Breast epithelium (tissue), 4 donors: ENCODE measurements at regions not wholly inside any gene's neighbourhood (a gene's known extent, or its start where the extent isn't known, plus 50 kb on each side); places are given as distances from the start of the nearest gene placed in this dataset.
"Not testable (repeated sequence)": the region's sequence is repeated elsewhere in the genome, so short reads cannot be mapped to it uniquely, and the experiment has no call there.

Source experiments
- DNase-seq, 2 donors: peaks; one replicate each; pipeline ENCODE4 v3.0.0-alpha.2; 2019; ENCODE audit warnings: low spot score in 2 of 2
- H3K27ac ChIP-seq, 2 donors: fragments of 200-600 bp; sonication (generic) in 1 of 2; one replicate each; pipeline ENCODE4 v1.5.1; 2016 to 2019; ENCODE audit warnings: mild to moderate bottlenecking in 1 of 2
- H3K27me3 ChIP-seq, 2 donors: fragments of 200-600 bp; sonication (generic) in 1 of 2; one replicate each; pipeline versions ENCODE4 v1.5.1 to v1.6.0; 2017 to 2019; ENCODE audit warnings: control low read depth in 1 of 2, mild to moderate bottlenecking in 1 of 2
- H3K36me3 ChIP-seq: fragments of 200-600 bp; one replicate; pipeline ENCODE4 v1.5.1; 2019
- H3K4me1 ChIP-seq, 2 donors: fragments of 200-600 bp; sonication (generic); one replicate each; pipeline ENCODE4 v1.5.1; 2016 to 2019; ENCODE audit warnings: control low read depth in 1 of 2
- H3K4me3 ChIP-seq, 3 donors: fragments of 200-600 bp; sonication (generic); 1 replicate in 2 of 3; 2 replicates in 1 of 3; pipeline ENCODE4 v1.5.1; 2016 to 2019; ENCODE audit warnings: mild to moderate bottlenecking in 3 of 3, moderate library complexity in 2 of 3
- H3K9me3 ChIP-seq, 2 donors: fragments of 200-600 bp; sonication (generic) in 1 of 2; one replicate each; pipeline ENCODE4 v1.5.1; 2016 to 2019; ENCODE audit warnings: control low read depth in 1 of 2
- POLR2A ChIP-seq: fragments of 450-650 bp; IDR thresholded peaks from one replicate; pipeline ENCODE4 v1.6.1; 2016; ENCODE audit warnings: antibody characterized with exemption, mild to moderate bottlenecking, moderate library complexity
- POLR2AphosphoS5 ChIP-seq, 3 donors: sonication (generic); formaldehyde crosslinking; IDR thresholded peaks; one replicate each; pipeline ENCODE4 v1.6.1; 2017; ENCODE audit warnings: antibody characterized with exemption in 3 of 3
- intact Hi-C: fragments of 100-400 bp; cut with DNase I; formaldehyde crosslinking; loops from one replicate; pipeline ENCODE4 v1.15.1; 2023; ENCODE audit warnings: low total_unique reads
- TF ChIP-seq, protein P1 (sequence below), 3 donors: fragments of 450-650 bp; IDR thresholded peaks; one replicate each; pipeline ENCODE4 v1.5.1; 2016 to 2017; ENCODE audit warnings: antibody characterized with exemption in 3 of 3, mild to moderate bottlenecking in 3 of 3, moderate library complexity in 3 of 3

- H3K4me3 ChIP-seq, result no peak overlapping the region
- DNase-seq, result no peak
- H3K9me3 ChIP-seq, result no peaks in the 10 kb centered on the region
- H3K27me3 ChIP-seq, result no peaks in the 10 kb centered on the region
- intact Hi-C loops, result no loop called here
- H3K36me3 ChIP-seq, result no peaks in the 10 kb centered on the region
- no peaks in the 10 kb centered on the region for H3K4me1 ChIP-seq
- no peak overlapping the region for H3K27ac ChIP-seq
- TF ChIP-seq, protein P1, sequence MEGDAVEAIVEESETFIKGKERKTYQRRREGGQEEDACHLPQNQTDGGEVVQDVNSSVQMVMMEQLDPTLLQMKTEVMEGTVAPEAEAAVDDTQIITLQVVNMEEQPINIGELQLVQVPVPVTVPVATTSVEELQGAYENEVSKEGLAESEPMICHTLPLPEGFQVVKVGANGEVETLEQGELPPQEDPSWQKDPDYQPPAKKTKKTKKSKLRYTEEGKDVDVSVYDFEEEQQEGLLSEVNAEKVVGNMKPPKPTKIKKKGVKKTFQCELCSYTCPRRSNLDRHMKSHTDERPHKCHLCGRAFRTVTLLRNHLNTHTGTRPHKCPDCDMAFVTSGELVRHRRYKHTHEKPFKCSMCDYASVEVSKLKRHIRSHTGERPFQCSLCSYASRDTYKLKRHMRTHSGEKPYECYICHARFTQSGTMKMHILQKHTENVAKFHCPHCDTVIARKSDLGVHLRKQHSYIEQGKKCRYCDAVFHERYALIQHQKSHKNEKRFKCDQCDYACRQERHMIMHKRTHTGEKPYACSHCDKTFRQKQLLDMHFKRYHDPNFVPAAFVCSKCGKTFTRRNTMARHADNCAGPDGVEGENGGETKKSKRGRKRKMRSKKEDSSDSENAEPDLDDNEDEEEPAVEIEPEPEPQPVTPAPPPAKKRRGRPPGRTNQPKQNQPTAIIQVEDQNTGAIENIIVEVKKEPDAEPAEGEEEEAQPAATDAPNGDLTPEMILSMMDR (IDR thresholded peaks at IDR 0.05), result no peak
- no peak for TF ChIP-seq POLR2AphosphoS5 (IDR thresholded peaks at IDR 0.05)
Measured at GRCh38 chr9:30925635-30926034, 1458.8 kb upstream of the ACO1 start.

- Histone ChIP-seq H3K4me1 (no peaks in the 10 kb centered on the region), H3K9me3 (no peaks in the 10 kb centered on the region), H3K36me3 (no peaks in the 10 kb centered on the region), H3K27me3 (no peaks in the 10 kb centered on the region), H3K27ac (no peak overlapping the region), H3K4me3 (no peak overlapping the region)
- TF ChIP-seq POLR2A (no peak), POLR2AphosphoS5 (IDR thresholded peaks at IDR 0.05) (no peak)
- TF ChIP-seq, protein P1 (IDR thresholded peaks at IDR 0.05), result no peak
- intact Hi-C loops, result no loop called here
- DNase-seq, result no peak
Measured at GRCh38 chr9:30928045-30928444, 1456.4 kb upstream of the ACO1 start.

- intact Hi-C loops, result no loop called here
- Histone ChIP-seq H3K36me3 (no peaks in the 10 kb centered on the region), H3K9me3 (no peaks in the 10 kb centered on the region), H3K27ac (no peak overlapping the region), H3K4me3 (no peak overlapping the region), H3K4me1 (no peaks in the 10 kb centered on the region), H3K27me3 (no peaks in the 10 kb centered on the region)
- TF ChIP-seq POLR2AphosphoS5 (IDR thresholded peaks at IDR 0.05) (no peak), POLR2A (no peak)
- TF ChIP-seq, protein P1 (IDR thresholded peaks at IDR 0.05), result no peak
- peak in 1 of 2 donors; percentile 44 for DNase-seq
Measured at GRCh38 chr9:30932226-30932625, 1452.2 kb upstream of the ACO1 start.

DNA sequence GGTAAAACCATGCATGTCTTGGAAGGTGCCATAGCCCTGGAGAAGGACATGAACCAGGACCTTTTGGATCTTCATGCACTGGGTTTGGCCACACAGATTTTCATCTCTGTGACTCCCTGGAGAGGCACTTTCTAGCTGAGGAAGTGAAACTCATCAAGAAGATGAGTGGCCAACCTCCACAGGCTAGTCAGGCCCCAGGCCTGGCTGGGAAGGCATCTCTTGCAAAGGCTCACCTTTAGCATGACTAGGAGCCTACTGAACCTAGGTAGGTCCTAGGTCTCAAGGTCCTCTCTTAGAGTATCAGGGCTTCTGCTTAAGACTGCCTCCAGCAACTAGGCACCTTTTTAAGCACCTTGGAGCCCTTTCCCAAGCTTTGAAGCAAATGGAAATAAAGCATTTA lies 1448.7 kb upstream of the ACO1 start:
- no peak for TF ChIP-seq POLR2A
- TF ChIP-seq POLR2AphosphoS5 (IDR thresholded peaks at IDR 0.05), result no peak
- TF ChIP-seq, protein P1 (IDR thresholded peaks at IDR 0.05), result no peak
- intact Hi-C loops, result loop anchor here (5.0 kb wide), 1 partner anchor 847 kb away; no protein-coding TSS in a partner anchor

DNA sequence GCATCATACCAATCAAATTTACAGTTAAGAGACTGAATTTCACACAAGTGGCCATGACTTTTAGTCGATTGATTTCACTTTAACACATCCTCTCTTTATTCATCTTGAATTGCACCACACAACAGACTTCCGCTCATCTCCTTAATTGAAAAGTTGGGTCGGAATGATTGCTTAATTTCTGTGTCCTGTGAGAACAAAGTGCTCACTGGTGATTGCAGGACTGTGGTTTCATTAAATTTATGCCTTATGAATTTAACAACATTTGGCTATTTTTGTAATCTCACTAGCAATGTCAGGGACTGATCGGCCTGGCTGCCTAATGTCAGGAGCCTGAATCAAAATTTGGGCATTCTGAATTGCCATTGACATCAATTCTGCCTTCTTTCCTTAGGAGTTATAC lies 1447.3 kb upstream of the ACO1 start:
- intact Hi-C loops, result loop anchor here (5.0 kb wide), 1 partner anchor 845 kb away; no protein-coding TSS in a partner anchor
- H3K36me3 ChIP-seq, result no peaks in the 10 kb centered on the region
- no peak overlapping the region for H3K4me3 ChIP-seq
- DNase-seq, result no peak
- no peak overlapping the region for H3K27ac ChIP-seq
- H3K4me1 ChIP-seq, result no peaks in the 10 kb centered on the region
- TF ChIP-seq POLR2A, result no peak
- TF ChIP-seq POLR2AphosphoS5 (IDR thresholded peaks at IDR 0.05), result no peak
- TF ChIP-seq, protein P1 (IDR thresholded peaks at IDR 0.05), result no peak
- no peaks in the 10 kb centered on the region for H3K27me3 ChIP-seq
- no peaks in the 10 kb centered on the region for H3K9me3 ChIP-seq

More for the DNA sequence above, 1448.7 kb upstream of the ACO1 start:
- Histone ChIP-seq H3K4me1 (no peaks in the 10 kb centered on the region), H3K36me3 (no peaks in the 10 kb centered on the region), H3K4me3 (no peak overlapping the region), H3K27me3 (no peaks in the 10 kb centered on the region), H3K9me3 (no peaks in the 10 kb centered on the region), H3K27ac (no peak overlapping the region)
- DNase-seq, result peak in 1 of 2 donors; percentile 25

GRCh38 chr9:30942852-30943251 lies 1441.6 kb upstream of the ACO1 start:
- H3K36me3 ChIP-seq, H3K4me1 ChIP-seq, intact Hi-C loops, H3K4me3 ChIP-seq, H3K27ac ChIP-seq, H3K27me3 ChIP-seq, DNase-seq, H3K9me3 ChIP-seq: not testable (repeated sequence)
